SJSA1 (cell line): ENCODE measurements at regions not wholly inside any gene's neighbourhood (a gene's known extent, or its start where the extent isn't known, plus 50 kb on each side); places are given as distances from the start of the nearest gene placed in this dataset.

Experiments used
- DNase-seq, 2 experiments: peaks; one replicate each; pipeline ENCODE4 v3.0.0-alpha.2; 2015 to 2020; ENCODE audit warnings: low spot score in 2 of 2, low read depth in 1 of 2
- H3K27ac ChIP-seq: fragments of 250-450 bp; sonication (Bioruptor Pico); 2 replicates; pipeline ENCODE4 v1.5.1; 2020; ENCODE audit warnings: mild to moderate bottlenecking, moderate library complexity
- H3K27me3 ChIP-seq: fragments of 250-450 bp; sonication (Bioruptor Pico); replicated peaks from 2 replicates; pipeline ENCODE4 v1.5.1; 2020; ENCODE audit warnings: mild to moderate bottlenecking, moderate library complexity
- H3K36me3 ChIP-seq: fragments of 250-450 bp; sonication (Bioruptor Pico); 2 replicates; pipeline ENCODE4 v1.5.1; 2020; ENCODE audit warnings: mild to moderate bottlenecking
- H3K4me1 ChIP-seq: fragments of 250-450 bp; sonication (Bioruptor Pico); replicated peaks from 2 replicates; pipeline ENCODE4 v1.6.1; 2021; ENCODE audit warnings: mild to moderate bottlenecking
- H3K4me3 ChIP-seq: fragments of 250-450 bp; sonication (Bioruptor Pico); 2 replicates; pipeline ENCODE4 v1.5.1; 2020; ENCODE audit warnings: mild to moderate bottlenecking
- H3K9me3 ChIP-seq: fragments of 250-450 bp; sonication (Bioruptor Pico); replicated peaks from 2 replicates; pipeline ENCODE4 v1.5.1; 2020; ENCODE audit warnings: mild to moderate bottlenecking

GRCh38 chr4:157934151-157934550, 238.7 kb downstream of the GASK1B start:
- Histone ChIP-seq H3K4me3 (no peak overlapping the region), H3K36me3 (no peaks in the 10 kb centered on the region), H3K4me1 (no peaks in the 10 kb centered on the region), H3K27me3 (no peaks in the 10 kb centered on the region), H3K27ac (no peak overlapping the region), H3K9me3 (no peaks in the 10 kb centered on the region)
- no peak for DNase-seq

- no peaks in the 10 kb centered on the region for H3K9me3 ChIP-seq
- no peaks in the 10 kb centered on the region for H3K36me3 ChIP-seq
- H3K4me3 ChIP-seq, result no peak overlapping the region
- DNase-seq, result no peak
- H3K27me3 ChIP-seq, result no peaks in the 10 kb centered on the region
- H3K27ac ChIP-seq, result no peak overlapping the region
- H3K4me1 ChIP-seq, result no peaks in the 10 kb centered on the region
Observed at GRCh38 chr4:157932936-157933335, 239.9 kb downstream of the GASK1B start.

GRCh38 chr4:157929486-157929885, 243.3 kb downstream of the GASK1B start:
- no peak for DNase-seq
- Histone ChIP-seq H3K27ac (no peak overlapping the region), H3K4me1 (no peaks in the 10 kb centered on the region), H3K9me3 (no peaks in the 10 kb centered on the region), H3K4me3 (no peak overlapping the region), H3K36me3 (no peaks in the 10 kb centered on the region), H3K27me3 (no peaks in the 10 kb centered on the region)

- Histone ChIP-seq H3K9me3 (no peaks in the 10 kb centered on the region), H3K36me3 (no peaks in the 10 kb centered on the region), H3K4me1 (no peaks in the 10 kb centered on the region), H3K27ac (no peak overlapping the region), H3K27me3 (no peaks in the 10 kb centered on the region), H3K4me3 (no peak overlapping the region)
- DNase-seq, result no peak
Observed at GRCh38 chr4:157918036-157918832, 254.6 kb downstream of the GASK1B start.

GRCh38 chr4:157912212-157912611, 260.6 kb downstream of the GASK1B start:
- Histone ChIP-seq H3K36me3 (no peaks in the 10 kb centered on the region), H3K4me3 (no peak overlapping the region), H3K27ac (no peak overlapping the region)

GRCh38 chr4:157911662-157912061, 261.2 kb downstream of the GASK1B start:
- Histone ChIP-seq H3K27ac (no peak overlapping the region), H3K4me3 (no peak overlapping the region), H3K4me1 (no peaks in the 10 kb centered on the region), H3K9me3 (no peaks in the 10 kb centered on the region), H3K27me3 (peaks cover 5% of the 10 kb centered on the region; the same call in 1 of the 2 replicates), H3K36me3 (no peaks in the 10 kb centered on the region)
- DNase-seq, result no peak

More at GRCh38 chr4:157912212-157912611, 260.6 kb downstream of the GASK1B start:
- Histone ChIP-seq H3K4me1 (no peaks in the 10 kb centered on the region), H3K27me3 (peaks cover 5% of the 10 kb centered on the region; the same call in 1 of the 2 replicates), H3K9me3 (no peaks in the 10 kb centered on the region)
- DNase-seq, result no peak

GRCh38 chr4:157908691-157909090, 264.1 kb downstream of the GASK1B start:
- H3K9me3 ChIP-seq, result no peaks in the 10 kb centered on the region
- H3K27ac ChIP-seq, result no peak overlapping the region
- H3K4me1 ChIP-seq, result no peaks in the 10 kb centered on the region
- no peaks in the 10 kb centered on the region for H3K36me3 ChIP-seq
- H3K4me3 ChIP-seq, result no peak overlapping the region
- DNase-seq, result no peak
- peaks cover 5% of the 10 kb centered on the region; the same call in 1 of the 2 replicates for H3K27me3 ChIP-seq

- no peak for DNase-seq
- Histone ChIP-seq H3K27me3 (peaks cover 5% of the 10 kb centered on the region; the same call in 1 of the 2 replicates), H3K9me3 (no peaks in the 10 kb centered on the region), H3K4me3 (no peak overlapping the region), H3K27ac (no peak overlapping the region), H3K36me3 (no peaks in the 10 kb centered on the region), H3K4me1 (no peaks in the 10 kb centered on the region)
Observed at GRCh38 chr4:157908031-157908430, 264.8 kb downstream of the GASK1B start.

GRCh38 chr4:157907226-157907946, 265.4 kb downstream of the GASK1B start:
- peaks cover 5% of the 10 kb centered on the region; the same call in 1 of the 2 replicates for H3K27me3 ChIP-seq
- no peak for DNase-seq
- no peak overlapping the region for H3K27ac ChIP-seq
- H3K4me1 ChIP-seq, result no peaks in the 10 kb centered on the region
- H3K9me3 ChIP-seq, result no peaks in the 10 kb centered on the region
- H3K36me3 ChIP-seq, result no peaks in the 10 kb centered on the region
- H3K4me3 ChIP-seq, result no peak overlapping the region

GRCh38 chr4:157898836-157899605, 273.8 kb downstream of the GASK1B start:
- H3K4me3 ChIP-seq, result no peak overlapping the region
- no peaks in the 10 kb centered on the region for H3K4me1 ChIP-seq
- H3K27me3 ChIP-seq, result 0 out of 2 replicates have a peak, but pooled peaks cover 4% of the 10 kb centered on the region
- H3K36me3 ChIP-seq, result no peaks in the 10 kb centered on the region
- H3K27ac ChIP-seq, result no peak overlapping the region
- DNase-seq, result no peak
- no peaks in the 10 kb centered on the region for H3K9me3 ChIP-seq

GRCh38 chr4:157897855-157898370, 274.9 kb downstream of the GASK1B start:
- no peak for DNase-seq
- H3K36me3 ChIP-seq, result no peaks in the 10 kb centered on the region
- H3K27me3 ChIP-seq, result 0 out of 2 replicates have a peak, but pooled peaks cover 4% of the 10 kb centered on the region
- H3K27ac ChIP-seq, result no peak overlapping the region
- H3K9me3 ChIP-seq, result no peaks in the 10 kb centered on the region
- no peaks in the 10 kb centered on the region for H3K4me1 ChIP-seq
- no peak overlapping the region for H3K4me3 ChIP-seq

GRCh38 chr4:157896726-157897125, 276.1 kb downstream of the GASK1B start:
- H3K9me3 ChIP-seq, result no peaks in the 10 kb centered on the region
- H3K4me1 ChIP-seq, result no peaks in the 10 kb centered on the region
- H3K36me3 ChIP-seq, result no peaks in the 10 kb centered on the region
- 0 out of 2 replicates have a peak, but pooled peaks cover 4% of the 10 kb centered on the region for H3K27me3 ChIP-seq
- no peak overlapping the region for H3K4me3 ChIP-seq
- DNase-seq, result no peak
- H3K27ac ChIP-seq, result no peak overlapping the region

GRCh38 chr4:157895205-157895604, 277.6 kb downstream of the GASK1B start:
- Histone ChIP-seq H3K27me3 (0 out of 2 replicates have a peak, but pooled peaks cover 4% of the 10 kb centered on the region), H3K9me3 (no peaks in the 10 kb centered on the region), H3K4me1 (no peaks in the 10 kb centered on the region), H3K27ac (no peak overlapping the region), H3K4me3 (no peak overlapping the region), H3K36me3 (no peaks in the 10 kb centered on the region)
- no peak for DNase-seq
